ENCODE measurements at regions not wholly inside any gene's neighbourhood (a gene's known extent, or its start where the extent isn't known, plus 50 kb on each side); places are given as distances from the start of the nearest gene placed in this dataset.
"Not testable (repeated sequence)": the region's sequence is repeated elsewhere in the genome, so short reads cannot be mapped to it uniquely, and the experiment has no call there.

DNA sequence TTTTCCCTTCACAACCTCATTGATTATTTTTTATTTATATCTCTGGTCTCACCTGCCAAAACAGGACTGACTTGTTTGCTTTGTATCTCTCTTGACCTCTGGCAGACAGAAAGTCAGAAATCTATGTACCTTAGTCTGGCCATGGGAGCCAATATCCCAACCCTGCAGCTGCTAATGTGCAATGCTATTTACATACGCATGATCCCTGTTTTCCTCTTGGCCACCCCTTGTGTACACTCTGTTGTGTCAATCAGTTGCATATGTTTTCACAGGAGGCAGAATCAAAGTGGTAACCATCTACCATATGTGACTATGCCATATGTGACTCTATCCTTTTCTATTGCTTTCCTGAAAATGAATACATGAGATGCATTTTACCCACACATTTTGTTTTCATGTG is 688.8 kb downstream of the PLA2G4A start:
- DNase-seq (ENCODE audit: low spot score): no peak

DNA sequence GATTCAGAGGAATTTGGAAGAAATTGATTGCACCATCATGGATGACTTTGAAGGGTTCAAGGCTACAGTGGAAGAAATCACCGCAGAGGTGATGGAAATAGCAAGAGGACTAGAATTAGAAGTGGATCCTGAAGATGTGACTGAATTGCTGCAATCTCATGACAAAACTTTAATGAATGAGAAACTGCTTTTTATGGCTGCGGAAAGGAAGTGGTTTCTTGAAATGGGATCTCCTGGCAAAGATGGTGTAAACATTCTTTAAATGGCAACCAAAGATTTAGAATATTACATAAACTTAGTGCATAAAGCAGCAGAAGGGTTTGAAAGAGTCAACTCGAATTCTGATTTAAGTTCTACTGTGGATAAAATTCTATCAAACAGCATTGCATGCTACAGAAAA is 698.6 kb downstream of the PLA2G4A start:
- no peak for DNase-seq (ENCODE audit: low spot score)

DNA sequence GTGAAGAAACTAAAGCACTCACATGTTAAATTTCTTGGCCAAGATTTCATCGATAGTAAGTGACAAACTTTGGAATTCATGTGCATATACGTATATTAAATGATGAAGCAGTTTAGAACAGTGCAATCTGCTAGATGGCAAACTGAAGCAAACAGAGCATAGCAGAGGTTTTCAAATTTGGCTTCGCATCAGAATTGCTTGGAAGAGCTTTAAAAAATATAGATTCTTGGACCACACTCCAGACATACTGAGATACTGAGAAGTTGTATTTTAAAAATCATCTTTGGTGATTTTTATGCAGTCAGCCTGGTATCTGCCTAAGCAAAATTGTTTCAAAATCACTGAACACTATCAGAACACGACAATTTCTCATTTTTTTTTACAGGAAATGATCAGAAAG is 709.2 kb downstream of the PLA2G4A start:
- DNase-seq (ENCODE audit: low spot score): no peak

DNA sequence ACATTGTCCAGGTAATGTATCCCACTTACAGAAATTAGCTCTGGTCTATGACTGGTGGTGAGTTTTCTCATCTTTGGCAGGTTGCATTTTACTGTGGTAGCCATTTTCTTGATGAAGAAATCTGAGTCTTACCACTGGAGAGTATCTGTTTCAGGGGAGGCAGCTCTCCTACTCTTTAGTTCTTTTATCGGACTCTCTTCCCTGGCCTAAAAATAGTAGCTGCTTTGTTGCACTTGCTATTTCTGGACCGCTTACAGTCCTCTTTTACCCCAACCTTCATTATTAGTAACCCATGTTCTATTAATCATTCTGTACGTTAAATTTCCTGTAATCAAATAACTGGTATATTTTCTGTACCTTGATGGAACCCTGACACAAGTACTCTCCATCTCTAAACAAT is 720.8 kb downstream of the PLA2G4A start:
- DNase-seq (ENCODE audit: low spot score): no peak

DNA sequence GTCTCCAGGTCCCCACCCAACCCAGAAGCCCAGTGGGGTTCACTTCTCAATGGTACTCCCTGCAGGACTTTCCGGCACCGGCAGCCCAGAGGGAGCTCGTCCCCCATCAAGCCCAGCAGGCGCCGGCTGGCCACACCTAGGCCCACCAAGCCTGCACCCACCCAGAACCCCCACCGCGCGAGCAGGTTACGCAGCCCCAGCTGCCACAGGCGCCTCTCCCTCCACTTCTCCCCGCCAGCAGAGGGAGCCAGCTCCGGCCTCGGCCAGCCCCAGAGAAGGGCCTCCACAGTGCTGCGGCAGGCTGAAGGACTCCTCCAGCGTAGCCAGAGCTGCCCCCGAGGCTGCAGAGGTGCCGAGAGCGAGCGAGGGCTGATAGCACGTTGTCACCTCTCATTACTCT is 722.3 kb downstream of the PLA2G4A start:
- no peak for DNase-seq (ENCODE audit: low spot score)

DNA sequence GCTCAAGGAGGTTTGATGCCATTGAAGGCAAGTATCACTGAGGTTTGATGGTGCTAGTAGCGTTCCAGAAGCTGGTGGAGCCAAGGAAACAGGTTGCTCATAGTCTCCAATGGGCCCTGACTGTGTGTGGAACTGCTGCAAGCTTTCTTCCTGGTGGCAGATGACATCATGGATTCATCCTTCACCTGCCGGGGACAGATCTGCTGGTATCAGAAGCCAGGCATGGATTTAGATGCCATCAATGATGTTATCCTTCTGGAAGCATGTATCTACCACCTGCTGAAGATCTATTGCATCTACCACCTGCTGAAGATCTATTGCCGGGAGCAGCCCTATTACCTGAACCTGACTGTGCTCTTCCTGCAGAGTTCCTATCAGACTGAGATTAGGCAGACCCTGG is 734.4 kb downstream of the PLA2G4A start:
- DNase-seq (ENCODE audit: low spot score): no peak

DNA sequence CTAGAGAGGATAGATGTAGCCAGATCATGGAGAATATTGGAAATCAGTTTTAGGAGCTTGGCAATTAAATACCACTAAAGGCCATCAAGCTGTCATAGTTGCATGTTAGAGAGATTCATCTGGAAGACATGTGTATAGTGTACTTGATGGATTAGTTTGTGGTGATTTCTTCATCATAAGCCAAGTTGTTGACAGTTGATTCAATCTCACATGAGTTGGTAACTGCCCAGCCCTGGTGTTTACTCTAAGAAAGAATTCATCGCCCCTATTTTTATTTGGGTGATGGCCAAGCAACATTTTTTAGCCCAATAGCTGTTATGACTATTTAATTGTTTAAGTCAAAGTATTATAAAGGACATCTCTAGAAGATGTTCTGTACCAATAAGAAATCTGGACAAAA is 737.6 kb downstream of the PLA2G4A start:
- no peak for DNase-seq (ENCODE audit: low spot score)

DNA sequence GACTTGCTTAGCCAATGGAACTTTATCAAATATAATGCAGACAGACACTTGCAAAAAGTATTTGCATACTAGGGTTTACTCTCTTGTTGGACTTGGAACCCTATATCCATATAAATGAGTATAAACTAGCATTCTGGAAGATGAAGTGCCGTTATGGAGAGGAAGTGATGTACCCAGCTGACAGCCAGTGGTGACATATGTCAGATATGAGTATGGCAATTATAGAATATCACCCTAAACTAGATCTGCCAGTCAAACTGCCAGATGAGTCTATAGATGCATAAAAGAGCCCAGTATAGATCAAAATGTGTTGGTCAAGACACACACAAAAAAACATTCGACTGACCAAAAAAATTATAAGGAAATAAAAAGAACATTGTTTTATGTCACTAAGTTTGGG is 739.3 kb downstream of the PLA2G4A start:
- DNase-seq (ENCODE audit: low spot score): no peak

DNA sequence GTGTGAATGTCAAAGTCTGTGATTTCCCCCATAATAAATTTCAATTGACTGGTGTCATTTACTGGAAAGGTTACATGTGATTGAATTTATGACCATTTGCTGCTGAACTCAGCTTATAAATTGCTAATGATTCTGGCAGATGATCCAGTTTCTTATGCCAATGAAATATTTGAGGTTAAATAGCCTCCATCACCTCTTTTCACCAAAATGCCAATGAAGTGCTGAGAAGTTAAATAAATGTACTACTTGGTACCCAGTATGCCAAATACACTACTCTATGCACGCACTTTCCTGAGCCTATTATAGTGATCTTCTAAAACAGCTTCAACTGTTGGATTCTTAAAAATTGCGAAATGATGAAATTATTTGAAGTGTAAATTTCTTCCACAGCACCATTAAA is 741.4 kb downstream of the PLA2G4A start:
- DNase-seq (ENCODE audit: low spot score): no peak

DNA sequence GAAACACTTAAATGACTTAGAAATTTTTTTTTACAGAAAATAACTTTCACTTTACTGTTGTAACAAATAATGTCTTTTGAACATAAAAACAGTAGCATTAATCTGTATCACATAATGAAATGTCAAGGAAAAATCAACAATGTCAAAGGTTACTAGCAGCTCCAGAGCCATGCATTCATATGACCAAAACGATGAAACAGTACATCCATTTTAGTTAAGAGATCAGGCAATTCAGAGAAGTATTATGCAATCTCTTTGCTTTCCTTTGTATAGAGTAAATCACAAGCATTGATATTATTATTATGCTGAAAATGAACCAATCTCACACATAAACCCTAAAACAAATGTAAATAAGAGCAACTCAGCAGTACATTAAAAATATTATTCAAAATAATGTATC is 748.9 kb downstream of the PLA2G4A start:
- DNase-seq (ENCODE audit: low spot score): no peak

DNA sequence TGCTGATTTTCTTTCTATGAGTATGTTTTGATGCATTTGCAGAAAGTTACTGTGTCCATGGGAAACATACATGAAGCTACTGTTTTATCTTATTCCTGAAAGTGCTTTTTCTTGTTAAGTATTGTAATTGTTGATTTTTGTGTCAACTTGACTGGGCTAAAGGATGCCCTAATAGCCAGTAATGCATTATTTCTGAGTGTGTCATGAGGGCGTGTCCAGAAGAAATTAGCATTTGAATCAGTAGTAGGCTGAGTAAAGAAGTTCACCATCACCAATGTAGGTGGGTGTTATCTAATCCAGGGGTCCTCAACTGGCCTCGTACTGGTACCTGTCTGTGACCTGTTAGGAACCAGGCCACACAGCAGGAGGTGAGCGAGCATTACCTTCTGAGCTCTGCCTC is 760.2 kb downstream of the PLA2G4A start:
- no peak for DNase-seq (ENCODE audit: low spot score)

DNA sequence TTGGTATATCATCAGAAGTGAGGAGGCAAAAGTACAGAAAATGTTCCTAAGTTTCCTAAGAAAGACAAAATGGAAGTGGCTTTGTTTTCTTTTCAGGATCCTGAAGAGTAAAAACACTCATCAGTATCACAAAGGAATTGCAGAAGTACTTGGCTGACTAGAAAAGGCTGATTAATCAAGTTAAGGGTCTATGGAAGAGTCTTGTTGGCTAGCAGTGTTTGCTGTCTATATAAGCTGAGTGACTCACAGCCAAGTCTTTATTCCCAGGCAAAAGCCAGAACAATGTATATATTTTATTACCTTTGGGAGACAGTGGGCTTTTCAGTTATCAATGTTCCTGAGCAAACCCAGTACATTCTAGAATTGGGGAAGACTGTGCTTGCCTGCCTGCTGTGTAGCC is 777.0 kb downstream of the PLA2G4A start:
- no peak for DNase-seq (ENCODE audit: low spot score)

DNA sequence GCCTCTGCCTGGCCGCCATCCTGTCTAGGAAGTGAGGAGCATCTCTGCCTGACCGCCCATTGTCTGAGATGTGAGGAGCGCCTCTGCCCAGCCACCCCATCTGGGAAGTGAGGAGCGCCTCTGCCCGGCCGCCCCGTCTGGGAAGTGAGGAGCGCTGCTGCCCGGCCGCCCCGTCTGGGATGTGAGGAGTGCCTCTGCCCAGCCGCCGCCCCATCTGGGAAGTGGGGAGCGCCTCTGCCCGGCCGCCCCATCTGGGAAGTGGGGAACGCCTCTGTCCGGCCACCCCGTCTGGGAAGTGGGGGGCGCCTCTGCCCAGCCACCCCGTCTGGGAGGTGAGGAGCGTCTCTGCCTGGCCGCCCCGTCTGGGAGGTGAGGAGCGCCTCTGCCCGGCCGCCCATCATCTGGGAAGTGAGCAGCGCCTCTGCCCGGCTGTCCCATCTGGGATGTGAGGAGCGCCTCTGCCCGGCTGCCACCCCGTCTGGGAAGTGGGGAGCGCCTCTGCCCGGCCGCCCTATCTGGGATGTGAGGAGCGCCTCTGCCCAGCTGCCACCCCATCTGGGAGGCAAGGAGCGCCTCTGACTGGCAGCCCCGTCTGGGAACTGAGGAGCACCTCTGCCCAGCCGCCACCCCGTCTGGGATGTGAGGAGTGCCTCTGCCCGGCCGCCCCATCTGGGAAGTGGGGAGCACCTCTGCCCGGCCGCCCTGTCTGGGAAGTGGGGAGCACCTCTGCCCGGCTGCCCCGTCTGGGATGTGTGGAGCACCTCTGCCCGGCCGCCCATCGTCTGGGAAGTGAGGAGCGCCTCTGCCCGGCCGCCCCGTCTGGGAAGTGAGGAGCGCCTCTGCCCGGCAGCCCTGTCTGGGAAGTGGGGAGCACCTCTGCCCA is 787.3 kb downstream of the PLA2G4A start:
- not testable (repeated sequence) for DNase-seq (ENCODE audit: low spot score)

DNA sequence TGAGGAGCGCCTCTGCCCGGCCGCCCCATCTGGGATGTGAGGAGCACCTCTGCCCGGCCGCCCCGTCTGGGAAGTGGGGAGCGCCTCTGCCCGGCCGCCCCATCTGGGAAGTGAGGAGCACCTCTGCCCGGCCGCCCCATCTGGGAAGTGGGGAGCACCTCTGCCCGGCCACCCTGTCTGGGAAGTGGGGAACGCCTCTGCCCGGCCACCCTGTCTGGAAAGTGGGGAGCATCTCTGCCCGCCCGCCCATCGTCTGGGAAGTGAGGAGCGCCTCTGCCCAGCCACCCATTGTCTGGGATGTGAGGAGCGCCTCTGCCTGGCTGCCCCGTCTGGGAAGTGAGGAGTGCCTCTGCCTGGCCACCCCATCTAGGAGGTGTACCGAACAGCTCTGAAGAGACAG is 788.1 kb downstream of the PLA2G4A start:
- DNase-seq (ENCODE audit: low spot score): not testable (repeated sequence)

DNA sequence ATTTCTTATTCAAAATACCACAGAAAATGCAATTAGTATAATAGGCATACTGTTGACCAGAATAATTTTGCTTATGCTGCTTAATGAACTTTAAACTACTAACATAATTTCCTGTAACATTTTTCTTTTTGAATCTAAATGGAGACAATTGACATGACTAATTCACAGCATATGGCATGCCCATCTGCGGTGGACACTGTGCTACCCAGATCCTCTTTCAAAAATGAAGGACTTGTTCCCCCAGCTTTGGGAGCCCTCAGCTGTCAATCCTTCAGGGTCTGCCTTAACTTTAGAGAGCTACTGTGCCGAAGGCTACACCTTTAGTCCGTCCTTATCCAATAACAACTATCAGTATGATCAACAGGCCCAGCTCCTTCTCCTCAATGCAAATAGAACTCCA is 789.0 kb downstream of the PLA2G4A start:
- no peak for DNase-seq (ENCODE audit: low spot score)

DNA sequence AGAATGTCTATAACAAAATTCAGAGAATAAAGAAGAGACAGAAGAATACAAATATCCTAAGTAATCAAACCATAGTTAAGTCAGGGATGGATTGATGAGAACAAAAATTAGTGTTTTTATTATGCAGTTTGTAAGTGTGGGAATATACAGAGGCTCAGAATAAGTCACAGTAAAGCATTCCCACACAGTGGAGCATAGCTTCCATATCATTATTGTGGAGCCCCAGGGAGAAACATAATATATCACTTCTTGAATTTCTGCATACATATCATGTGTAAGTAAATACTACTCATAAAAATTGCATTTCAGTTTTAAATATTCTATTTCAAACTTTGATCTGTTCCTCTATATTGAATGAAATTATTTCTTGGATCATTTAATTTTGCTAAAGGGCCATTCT is 790.4 kb downstream of the PLA2G4A start:
- DNase-seq (ENCODE audit: low spot score): no peak

DNA sequence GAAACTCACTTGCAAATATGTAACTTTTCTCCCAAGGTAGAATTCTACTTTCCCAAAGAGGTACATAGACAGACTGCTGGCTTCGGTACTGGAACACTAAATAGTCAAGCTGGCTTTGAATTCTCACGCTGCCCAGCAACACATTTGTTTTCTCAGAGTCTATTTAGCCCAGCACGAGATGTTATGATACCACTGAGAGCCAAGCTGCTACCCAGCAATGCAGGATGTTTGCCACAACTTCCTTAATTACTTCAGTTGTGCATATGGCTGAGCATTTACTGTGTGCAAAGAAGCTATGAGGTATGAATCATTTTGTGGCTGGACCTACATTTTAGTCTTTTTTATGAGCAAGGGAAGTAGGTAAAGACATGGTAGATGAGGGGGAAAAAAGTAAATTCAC is 793.2 kb downstream of the PLA2G4A start:
- no peak for DNase-seq (ENCODE audit: low spot score)

DNA sequence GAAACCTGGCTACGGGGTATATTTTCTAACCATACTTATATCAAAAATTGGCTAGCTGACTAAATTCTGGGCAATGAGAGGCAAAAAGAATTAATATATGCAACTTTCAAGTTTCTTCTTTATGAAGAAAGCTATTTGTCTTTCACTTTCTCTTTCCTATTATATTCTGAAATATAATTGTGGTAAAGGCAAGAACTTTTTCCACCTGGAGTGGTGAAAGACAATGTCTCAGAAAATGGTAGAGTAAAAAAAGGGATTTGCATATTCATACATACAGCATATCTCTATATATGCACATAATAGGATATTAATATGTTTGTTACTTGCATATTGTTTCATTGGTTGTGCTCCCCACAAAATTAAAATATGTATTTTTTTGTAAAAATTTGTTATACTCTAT is 793.8 kb downstream of the PLA2G4A start:
- DNase-seq (ENCODE audit: low spot score): no peak

DNA sequence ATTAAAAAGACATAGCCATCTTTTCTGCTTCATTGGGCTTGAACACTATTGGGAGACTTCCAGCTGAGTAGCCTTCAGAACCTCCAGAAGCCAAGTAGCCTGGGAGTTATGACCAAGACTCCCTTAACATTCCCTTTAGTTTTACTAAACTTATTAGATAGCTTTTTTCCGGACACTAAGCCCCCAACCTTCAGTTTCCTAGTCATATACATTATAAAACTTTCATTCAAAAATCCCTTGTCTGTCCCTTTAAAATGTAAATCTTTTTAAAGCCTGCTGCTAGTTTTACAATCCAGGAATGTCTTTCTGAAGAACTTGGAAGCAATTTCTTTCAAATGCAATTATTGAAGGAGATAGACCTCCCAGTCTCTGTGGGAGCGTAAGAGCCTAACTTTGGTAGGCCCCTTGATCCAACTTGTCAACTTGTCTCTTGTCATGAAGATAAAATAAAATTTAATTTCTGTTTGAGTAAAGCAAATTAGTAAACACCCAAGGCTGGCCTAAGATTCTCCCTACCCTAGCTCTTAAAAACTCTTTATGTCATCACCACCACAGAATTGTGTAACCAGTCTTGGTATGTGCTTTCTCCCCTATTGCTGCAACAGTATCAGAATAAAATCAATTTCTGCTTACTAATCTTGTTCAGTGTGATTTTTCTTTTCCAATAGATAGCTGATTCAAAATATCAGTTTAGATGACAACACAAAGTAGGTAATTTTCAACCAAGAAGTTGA is 796.2 kb downstream of the PLA2G4A start:
- DNase-seq (ENCODE audit: low spot score): no peak

DNA sequence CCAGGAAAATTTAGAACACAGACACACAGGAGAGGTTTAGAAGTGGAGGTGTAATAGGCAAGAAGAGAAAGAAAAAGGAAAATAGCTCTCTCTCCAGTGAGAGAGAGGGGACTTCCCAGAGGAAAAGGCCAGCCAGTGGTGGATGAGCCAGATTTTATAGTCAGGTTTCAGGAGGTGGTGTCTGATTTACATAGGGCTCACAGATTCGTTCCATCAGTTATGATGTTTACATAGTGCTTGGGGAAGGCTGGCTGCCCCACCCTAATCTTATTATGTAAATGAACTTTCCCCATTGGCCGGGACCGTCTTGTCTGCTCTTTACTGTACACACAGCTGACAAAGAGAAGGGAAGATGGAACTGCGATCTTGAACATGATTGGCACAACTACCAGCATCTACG is 797.3 kb downstream of the PLA2G4A start:
- DNase-seq (ENCODE audit: low spot score): no peak

DNA sequence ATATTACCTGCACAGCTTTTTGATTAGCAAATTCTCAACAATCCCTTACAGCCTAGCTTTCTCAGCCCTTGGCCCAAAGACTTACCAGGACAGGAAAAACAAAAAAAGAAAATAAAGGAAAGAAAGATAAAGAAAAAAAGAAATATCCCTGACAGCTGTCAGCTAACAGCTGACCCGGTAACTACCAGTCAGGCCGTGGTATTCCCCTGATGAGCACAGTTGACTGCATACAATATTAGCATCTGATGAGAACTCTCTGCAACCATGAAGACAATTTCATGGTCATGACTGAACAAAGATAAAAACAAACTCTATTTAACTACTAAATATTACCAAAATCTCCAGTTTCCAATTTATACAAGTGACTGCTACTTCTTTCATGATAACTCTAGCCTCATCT is 798.8 kb downstream of the PLA2G4A start:
- no peak for DNase-seq (ENCODE audit: low spot score)

DNA sequence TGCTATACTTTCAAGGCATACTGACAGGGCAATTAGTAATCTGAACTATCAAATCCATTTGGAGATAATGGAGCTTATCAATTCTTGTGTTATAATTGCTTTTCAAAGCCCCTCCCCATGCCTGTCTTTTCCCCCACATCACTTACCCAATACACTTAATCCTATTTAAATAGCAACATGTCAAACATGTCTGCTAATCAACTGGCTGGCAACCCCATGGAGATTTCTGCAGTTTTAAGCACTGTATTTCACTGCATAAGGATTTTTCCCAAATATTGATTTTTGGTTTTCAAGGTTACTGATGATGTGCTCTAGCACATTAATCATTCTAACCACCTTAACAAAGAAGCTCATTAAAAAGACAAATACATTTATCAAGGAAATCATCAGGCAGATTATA is 800.3 kb downstream of the PLA2G4A start:
- no peak for DNase-seq (ENCODE audit: low spot score)

DNA sequence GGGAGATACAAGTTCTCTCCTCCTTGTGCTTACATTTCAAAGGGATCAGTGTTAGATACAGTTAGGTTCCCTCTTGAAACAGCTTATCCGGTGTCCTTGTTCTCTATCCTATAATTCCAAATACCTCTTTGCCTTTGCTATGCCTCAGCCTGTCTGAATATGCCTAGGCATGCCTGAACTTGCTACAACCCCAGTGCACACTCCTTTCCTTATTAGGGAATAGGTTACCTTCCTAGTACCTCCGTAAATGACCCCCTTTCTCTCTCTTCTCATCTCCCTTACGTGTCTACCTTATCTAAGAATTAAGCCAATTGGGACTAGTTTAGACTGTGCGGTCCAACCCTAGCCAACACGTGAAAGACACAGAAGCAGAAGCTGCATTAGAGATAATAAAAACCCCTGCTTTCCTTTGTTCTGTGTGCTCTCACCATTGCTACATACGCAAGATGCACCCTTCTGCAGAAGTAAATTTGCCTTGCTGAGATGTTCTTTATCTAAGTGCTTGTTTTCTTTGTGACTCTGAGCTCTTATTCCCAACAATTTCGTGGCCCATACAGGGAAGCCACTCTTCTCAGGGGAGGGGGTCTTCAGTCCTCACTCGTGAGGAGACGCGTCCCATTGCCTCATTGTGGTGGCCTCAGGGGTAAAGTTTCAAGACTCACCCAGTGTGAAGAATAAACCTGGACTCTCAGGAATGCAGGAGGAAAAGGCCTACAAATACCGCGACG is 802.1 kb downstream of the PLA2G4A start:
- DNase-seq (ENCODE audit: low spot score): no peak
